Stimulated activated CD4-positive, alpha-beta T cell treated with anti-CD3 and anti-CD28 coated beads, Interleukin-1b, Interleukin-23, amount 100 ng/mL, for 1 hour (primary cell): ENCODE measurements at regions not wholly inside any gene's neighbourhood (a gene's known extent, or its start where the extent isn't known, plus 50 kb on each side); places are given as distances from the start of the nearest gene placed in this dataset.
A peak's percentile ranks its signal among the peaks of the same experiment; 100 is the strongest.
"Not testable (repeated sequence)": the region's sequence is repeated elsewhere in the genome, so short reads cannot be mapped to it uniquely, and the experiment has no call there.

ENCODE experiments used
- DNase-seq, 2 donors: peaks; one replicate each; pipeline ENCODE4 v3.0.0-alpha.2; 2020; ENCODE audit warnings: low read depth in 2 of 2

DNA sequence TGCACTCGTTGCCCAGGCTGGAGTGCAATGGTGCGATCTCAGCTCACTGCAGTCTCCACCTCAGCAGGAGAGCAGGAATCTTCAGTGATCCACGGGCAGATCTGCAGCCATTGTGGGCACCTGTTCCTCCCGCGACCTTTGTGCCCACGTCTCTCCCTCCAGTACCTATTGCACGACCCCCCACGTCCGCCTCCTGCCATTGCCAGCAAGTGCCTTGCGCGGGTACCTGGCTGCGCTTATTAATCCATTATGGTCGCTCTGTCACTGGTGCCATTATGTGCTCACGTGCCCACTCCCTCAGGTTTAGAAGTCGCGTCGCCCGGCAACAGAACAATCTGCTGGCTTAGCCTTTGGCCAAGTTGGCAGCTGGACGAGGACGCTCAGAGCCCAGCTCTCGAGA, 146.2 kb upstream of the C1QTNF3 start:
- DNase-seq = not testable (repeated sequence)

DNA sequence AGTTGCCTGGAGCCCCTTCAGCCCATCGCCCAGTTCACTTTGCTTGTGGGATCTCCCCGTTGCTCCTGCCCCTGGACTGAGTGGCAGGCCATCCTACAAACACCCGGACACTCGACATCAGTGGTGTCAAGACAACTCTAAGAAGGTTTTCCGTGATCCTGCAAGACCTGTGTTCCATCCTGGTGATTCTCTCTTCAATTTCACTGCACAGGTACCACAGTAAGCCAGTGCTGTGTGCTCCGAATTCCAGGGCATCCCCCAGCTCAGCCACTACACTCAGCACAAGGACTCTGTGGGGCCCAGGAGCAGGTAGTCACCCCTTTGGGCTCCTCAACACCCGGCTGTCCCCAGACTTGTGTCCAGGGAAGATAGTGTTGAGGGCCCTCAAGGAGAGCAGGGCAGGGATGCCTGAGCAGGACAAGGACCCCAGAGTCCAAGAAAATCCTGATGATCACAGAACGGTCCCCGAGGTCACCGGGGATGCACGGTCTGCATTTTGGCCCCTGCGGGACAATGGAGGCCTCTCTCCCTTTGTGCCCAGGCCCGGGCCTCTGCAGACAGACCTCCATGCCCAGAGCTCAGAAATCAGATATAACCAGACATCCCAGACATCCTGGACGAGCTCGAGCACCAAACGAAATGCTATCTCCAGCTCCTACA, 146.9 kb upstream of the C1QTNF3 start:
- not testable (repeated sequence) for DNase-seq

DNA sequence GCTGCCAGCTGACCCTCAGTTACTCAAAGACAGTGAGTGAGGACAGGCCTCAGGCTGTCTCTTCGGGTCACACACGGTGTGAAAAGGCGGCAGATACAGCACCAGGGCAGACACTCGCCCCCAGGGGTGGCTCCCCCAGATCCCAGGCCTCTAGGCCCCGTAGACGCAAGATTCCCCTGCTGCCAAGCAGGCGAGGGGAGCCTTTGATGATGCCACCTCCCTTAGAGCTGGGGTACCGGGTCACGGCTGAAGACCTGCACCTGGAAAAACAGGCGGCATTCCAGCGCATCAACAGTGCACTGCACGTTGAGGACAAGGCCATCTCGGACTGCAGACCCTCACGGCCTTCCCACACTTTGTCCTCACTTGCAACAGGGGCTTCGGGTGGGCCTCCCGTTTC, 147.5 kb upstream of the C1QTNF3 start:
- not testable (repeated sequence) for DNase-seq

- DNase-seq = not testable (repeated sequence)
Observed at GRCh38 chr5:34191279-34191744, 148.3 kb upstream of the C1QTNF3 start.

- not testable (repeated sequence) for DNase-seq
Observed at GRCh38 chr5:34192064-34192922, 149.3 kb upstream of the C1QTNF3 start.

DNA sequence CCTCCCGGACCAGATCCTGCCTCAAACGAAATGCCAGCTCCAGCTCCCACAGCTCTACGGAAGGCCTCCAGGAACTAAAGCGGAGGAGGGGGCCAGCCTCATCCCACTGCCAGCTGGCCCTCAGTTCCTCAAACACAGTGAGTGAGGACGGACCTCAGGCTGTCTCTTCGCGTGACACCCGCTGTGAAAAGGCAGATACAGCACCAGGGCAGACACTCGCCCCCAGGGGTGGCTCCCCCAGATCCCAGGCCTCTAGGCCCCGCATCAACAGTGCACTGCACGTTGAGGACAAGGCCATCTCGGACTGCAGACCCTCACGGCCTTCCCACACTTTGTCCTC, 149.9 kb upstream of the C1QTNF3 start:
- DNase-seq = not testable (repeated sequence)

- DNase-seq = not testable (repeated sequence)
Observed at GRCh38 chr5:34193297-34193696, 150.3 kb upstream of the C1QTNF3 start.

GRCh38 chr5:34193804-34194203, 150.8 kb upstream of the C1QTNF3 start:
- not testable (repeated sequence) for DNase-seq

DNA sequence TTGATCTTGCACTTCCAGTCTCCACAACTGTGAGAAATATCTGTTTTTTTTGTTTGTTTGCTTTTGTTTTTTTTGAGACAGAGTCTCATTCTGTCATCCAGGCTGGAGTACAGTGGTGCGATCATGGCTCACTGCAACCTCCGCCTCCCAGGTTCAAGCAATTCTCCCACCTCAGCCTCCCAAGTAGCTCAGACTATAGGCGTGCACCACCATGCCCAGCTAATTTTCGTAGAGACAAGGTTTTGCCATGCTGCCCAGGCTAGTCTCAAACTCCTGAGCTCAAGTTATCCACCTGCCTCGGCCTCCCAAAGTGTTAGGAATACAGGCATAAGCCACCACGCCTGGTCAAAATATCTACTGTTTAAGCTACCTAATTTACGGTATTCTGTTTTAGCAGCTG, 153.1 kb upstream of the C1QTNF3 start:
- not testable (repeated sequence) for DNase-seq

GRCh38 chr5:34205347-34205746, 162.3 kb upstream of the C1QTNF3 start:
- not testable (repeated sequence) for DNase-seq

DNA sequence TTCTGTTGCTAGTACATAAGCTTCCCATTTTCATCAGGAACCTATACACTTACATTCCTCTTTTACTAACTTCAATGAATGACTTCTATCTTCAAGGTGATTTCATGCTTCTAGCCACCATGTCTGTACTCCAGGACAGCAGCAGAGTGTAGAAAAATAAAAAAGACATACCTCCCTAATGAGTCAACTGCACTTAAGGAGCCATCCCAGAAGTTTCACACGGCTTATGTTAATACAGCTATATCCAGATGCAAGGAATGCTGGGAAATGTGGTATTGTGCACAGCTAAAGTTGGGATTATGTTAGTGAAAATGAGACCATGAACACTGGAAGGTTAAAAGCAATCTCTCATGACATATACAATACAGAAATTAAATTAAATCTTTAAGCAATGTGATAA, 174.4 kb upstream of the C1QTNF3 start:
- DNase-seq = not testable (repeated sequence)

DNA sequence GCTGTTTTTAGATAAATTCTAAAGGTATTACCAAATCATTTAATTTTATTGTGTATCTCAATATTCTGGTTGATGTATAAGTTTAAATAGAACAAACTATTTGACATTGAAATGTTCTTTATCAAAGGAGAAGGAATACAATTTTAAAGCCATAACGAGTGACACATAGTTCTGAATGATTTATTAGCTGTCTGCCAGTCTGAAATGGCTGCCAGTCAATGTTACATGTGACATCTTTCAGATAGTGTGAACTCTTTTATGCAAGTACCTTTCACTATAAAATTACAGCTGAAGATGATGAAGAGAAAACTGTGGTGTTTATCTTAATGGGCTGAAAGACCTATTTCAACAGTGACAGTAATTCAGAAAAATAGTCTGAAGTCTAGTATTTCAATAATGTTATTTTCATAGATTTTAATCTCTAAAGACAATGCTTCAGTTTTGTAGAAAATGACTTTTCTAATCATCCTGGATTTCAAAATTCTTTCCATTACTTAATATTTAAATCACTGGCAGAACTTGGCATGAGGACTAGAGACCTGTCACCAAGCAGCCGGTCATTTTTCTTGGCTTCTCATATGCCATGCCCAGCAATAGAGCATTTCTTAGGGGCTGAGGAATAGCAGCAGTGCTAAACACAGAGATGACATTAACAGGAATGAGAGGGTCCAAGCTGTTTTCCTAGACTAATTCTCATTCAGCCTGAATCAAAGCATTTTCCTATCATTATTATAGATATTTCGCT, 178.5 kb upstream of the C1QTNF3 start:
- not testable (repeated sequence) for DNase-seq

GRCh38 chr5:34223158-34223557, 180.1 kb upstream of the C1QTNF3 start:
- not testable (repeated sequence) for DNase-seq

GRCh38 chr5:34230402-34230801, 187.4 kb upstream of the C1QTNF3 start:
- DNase-seq = not testable (repeated sequence)

DNA sequence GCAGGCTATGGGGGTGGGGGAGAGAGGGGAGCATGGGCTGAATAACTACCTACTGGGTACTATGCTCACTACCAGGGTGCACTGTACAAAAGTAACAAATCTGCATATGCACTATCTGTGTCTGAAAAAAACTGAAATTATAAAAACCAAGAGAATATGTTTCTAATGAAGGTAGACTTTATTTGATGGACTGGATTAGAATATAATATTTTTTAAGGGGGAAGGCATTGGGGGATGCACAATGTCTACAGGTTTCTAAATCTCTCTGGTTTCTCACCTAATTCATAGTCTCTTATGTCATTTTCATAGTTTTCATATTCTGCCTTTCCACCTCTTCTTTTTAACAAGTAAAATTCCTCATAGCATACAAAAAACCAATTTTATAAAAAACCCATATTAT, 200.8 kb upstream of the C1QTNF3 start:
- DNase-seq = not testable (repeated sequence)

GRCh38 chr5:34244281-34245031, 201.4 kb upstream of the C1QTNF3 start:
- DNase-seq = peak; percentile 46

GRCh38 chr5:34245032-34245394, 202.0 kb upstream of the C1QTNF3 start:
- not testable (repeated sequence) for DNase-seq

DNA sequence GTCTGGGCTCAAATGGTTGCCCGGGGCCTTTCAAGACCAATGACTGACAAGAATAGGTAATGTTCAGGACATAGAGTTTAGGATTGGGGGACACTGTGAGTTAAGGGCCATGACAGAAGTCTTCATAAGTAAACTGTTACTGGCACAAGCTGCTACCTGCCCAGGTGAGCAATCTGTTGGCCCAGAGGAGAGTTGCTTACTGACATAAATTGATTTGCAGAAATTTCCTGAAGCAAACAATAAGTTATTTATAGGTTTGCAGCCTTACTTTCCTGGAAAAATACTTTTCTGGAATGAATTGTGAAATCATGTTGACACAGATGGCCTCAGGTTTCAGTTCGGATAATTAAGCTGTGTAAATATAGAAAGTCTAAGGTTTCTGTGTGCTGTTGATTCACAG, 202.8 kb upstream of the C1QTNF3 start:
- not testable (repeated sequence) for DNase-seq

DNA sequence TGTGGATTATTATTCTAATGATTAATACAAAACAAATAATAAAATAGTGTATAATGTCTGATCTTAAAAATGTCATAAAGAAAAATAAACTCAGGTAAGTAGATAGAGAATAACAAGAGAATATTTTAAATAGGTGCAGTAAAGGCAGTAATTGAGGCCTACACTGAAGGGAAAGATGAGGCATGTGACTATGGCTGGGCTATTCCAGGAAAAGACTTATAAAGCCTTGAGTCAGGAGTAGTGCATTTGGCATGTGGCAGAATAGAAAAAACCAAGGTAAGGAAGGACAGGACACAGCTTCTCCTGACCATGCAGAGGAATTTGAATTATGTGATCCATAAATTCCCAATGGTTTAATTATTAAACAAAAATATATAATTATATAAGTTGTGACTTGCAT, 215.6 kb upstream of the C1QTNF3 start:
- not testable (repeated sequence) for DNase-seq

DNA sequence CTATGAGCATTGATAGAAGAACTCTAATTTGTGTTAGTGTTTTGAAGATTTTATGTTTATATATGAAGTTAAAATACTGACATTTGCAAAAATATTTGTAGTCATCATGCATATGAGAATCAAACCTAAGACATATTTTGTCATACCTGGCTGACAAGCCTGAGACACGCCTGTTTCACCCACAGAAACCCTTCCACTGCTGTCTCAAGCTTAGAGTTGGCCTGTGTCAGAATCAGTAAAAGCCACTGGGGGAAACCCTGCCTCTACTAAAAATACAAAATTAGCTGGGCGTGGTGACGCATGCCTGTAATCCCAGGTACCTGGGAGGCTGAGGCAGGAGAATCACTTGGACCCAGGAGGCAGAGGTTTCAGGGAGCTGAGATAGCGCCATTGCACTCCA, 218.0 kb upstream of the C1QTNF3 start:
- not testable (repeated sequence) for DNase-seq

DNA sequence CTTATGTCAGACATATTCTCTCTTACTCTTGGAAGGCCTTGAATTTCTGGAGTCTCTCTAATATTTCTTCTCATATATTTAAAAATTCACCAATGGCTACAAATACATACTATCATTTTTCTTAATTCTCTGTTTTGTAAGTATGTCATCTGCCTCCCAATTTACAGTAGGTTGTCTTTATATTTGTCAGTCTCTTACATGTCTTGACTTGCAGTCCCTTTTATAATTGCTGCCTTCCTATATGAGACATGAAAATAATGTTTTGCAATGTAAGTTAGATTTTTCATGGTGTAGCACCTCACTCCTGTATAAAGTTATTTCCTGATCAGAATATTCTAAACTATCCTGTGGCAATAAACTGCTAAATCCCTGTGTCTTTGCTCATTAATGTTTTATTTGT, 223.1 kb upstream of the C1QTNF3 start:
- not testable (repeated sequence) for DNase-seq

GRCh38 chr5:34296759-34297158, 253.7 kb upstream of the C1QTNF3 start:
- not testable (repeated sequence) for DNase-seq
